ENCODE measurements at regions not wholly inside any gene's neighbourhood (a gene's known extent, or its start where the extent isn't known, plus 50 kb on each side); places are given as distances from the start of the nearest gene placed in this dataset.

GRCh38 chr16:27685807-27686206 is 135.9 kb downstream of the KATNIP start:
- no peak for DNase-seq (ENCODE audit: low spot score)

DNA sequence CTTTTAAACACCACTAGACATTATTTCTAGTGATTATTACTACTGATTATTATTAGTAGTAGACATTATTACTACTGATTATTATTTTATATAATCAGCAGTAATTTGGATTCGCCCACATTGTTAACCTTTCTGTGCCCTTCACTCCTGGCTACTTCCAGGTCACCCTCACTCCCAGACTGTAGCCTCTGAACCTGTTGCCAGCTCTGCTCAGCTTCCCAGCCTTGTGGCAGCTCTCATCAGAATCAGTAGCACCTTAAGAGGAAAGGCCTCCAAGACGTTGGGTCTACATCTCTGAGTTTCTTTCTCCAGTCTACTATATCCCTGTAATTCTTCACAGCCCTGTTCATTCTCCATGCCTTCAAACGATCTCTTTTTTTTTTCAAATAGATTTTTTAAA is 137.0 kb downstream of the KATNIP start:
- DNase-seq (ENCODE audit: low spot score) = no peak

DNA sequence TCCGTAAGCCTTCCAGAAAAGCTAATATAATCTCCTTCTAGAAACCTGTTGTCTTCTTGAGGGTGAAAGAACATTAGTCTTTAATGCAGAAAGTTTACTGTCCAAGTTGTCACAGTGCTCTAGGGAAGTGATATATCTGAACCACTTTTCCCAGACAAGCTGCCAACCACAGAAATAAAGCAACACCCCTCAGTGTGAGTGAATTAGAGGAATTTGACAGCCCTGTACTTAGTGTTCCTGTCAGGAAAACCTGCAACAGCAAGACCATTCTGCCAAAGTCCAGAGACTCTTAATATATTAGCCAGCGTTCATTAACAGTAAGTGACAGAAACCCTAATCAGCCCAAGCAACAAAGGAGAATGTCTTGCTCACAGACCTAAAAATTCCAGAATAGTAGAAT is 137.7 kb downstream of the KATNIP start:
- no peak for DNase-seq (ENCODE audit: low spot score)

GRCh38 chr16:27689711-27690110 is 139.8 kb downstream of the KATNIP start:
- DNase-seq (ENCODE audit: low spot score) = no peak

DNA sequence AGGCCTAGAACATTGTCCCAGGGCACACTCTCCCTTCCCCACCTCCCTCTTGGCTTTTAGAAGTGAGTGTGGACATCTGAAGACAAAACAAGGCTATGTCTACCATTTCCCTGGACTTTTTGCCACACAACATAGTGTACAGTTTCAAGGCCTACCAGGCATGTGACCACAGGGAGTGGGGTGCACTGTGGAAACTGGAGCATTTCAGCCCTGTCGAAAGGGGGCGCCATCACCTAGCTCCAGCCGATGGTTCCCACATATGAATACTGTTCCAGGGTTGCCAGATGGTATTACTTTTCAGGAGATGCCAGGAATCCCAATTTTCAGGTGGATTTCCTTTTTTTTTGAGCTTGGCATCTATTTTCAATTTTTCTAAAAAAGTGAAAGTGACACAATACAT is 140.7 kb downstream of the KATNIP start:
- DNase-seq (ENCODE audit: low spot score) = peak; percentile 8

DNA sequence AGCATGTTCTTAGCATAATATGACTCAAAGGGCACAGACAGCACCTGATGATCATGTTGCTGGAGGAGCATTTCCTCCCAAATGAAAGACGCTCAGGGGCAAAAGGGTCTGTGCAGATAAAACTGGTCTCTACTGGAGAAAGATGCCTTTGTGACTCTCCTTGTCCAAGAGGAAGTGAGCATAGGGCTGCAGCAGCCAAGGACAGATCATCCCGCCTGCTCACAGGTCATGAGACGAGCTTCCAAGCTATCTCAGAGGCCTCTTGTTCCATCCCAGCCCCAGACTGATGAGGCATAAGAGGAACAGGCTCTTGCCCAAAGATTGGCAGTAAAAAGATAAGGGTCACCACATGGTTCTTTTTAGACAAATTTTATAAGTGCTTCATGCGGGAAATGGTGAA is 141.8 kb downstream of the KATNIP start:
- no peak for DNase-seq (ENCODE audit: low spot score)

DNA sequence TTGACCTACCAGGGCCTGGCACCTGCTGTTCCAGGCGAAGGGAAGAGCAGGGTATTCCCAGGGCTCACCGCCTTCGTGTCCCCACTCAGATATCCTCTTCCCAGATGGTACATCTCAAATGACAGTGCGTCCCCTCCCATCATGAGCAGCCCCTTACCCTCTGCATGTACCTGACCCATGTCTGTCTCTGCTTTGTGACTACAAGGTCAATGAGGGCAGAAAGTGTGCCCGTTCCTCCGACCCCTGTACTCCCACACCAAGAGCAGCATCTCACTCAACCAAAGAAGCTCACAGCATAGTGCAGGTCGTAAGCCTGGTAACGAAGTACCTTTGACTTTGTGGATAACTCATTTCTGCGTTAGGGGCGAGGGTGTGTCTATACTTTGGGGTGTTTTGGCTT is 142.6 kb downstream of the KATNIP start:
- DNase-seq (ENCODE audit: low spot score) = no peak

DNA sequence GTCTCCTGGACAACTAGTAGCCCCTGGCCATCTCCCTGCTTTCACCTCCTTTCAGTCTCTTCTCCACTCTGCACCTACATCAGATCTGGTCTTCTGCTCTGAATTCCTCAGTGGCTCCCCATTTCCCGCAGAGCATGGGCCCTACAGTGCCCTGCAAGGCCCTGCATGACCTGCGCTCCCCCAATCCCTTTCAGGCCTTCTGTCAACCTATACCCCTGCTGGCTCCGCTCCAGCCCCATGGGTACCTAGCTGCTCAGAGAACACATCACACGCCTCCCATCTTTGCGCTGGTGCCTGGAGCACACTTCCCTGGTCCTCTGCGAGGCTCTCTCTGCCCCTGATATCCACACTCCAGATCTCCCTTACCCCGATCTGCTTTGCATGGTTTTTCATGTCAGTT is 145.2 kb downstream of the KATNIP start:
- DNase-seq (ENCODE audit: low spot score) = no peak

- no peak for DNase-seq (ENCODE audit: low spot score)
These were observed 148.3 kb downstream of the KATNIP start for GRCh38 chr16:27698266-27698665.

DNA sequence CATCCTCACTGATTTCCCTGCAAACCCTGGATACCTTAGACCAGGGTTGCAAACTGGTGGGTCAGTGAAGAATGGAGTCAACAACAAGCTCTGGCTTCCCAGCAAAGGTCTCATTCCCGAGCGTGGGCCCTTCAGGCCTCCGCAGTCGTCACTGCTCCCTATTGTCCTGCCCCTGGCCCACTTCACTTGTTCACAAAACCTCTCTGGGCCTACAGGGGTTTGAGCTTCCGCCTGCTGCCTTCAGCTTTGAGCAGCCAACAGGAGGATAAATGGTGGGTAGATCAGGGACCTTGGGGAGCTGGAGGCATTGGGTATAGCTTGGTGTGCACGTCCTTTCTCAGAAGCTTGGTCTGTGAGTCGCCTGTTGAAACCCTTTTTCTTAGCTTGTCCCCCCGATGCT is 148.8 kb downstream of the KATNIP start:
- DNase-seq (ENCODE audit: low spot score) = no peak

GRCh38 chr16:27699540-27699939 is 149.6 kb downstream of the KATNIP start:
- DNase-seq (ENCODE audit: low spot score) = no peak

DNA sequence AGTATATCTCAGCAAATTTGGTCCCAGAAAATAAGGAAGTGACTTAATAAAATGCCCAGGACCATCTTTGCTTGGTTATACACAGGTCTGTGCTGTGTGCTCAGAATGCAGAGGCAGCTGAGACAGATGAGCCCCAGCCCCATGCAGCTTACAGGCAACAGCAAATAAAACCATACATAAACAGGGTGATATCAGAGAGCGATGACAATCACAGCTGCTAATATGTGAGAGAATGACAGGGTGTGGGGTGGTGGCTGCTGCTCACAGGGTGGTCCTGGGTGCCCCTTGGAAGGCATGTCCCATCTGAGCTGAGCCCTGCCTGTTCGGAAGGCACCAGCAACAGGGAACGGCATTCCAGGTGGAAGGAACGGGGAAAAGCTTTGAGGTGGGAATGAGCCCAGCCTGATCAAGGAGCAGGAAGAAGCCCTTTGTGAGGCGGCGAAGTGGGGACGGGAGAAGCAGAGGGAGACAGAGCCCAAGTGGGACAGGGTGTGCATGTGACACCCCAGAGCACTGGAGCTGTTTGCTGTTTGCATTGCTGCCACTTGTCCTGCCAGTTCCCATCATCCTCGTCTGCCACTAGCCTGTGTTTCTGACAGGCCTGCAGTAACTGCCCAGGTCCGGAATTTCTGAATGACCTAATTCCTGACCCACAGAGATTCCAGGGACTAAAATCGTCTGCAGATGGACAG is 150.5 kb downstream of the KATNIP start:
- no peak for DNase-seq (ENCODE audit: low spot score)

DNA sequence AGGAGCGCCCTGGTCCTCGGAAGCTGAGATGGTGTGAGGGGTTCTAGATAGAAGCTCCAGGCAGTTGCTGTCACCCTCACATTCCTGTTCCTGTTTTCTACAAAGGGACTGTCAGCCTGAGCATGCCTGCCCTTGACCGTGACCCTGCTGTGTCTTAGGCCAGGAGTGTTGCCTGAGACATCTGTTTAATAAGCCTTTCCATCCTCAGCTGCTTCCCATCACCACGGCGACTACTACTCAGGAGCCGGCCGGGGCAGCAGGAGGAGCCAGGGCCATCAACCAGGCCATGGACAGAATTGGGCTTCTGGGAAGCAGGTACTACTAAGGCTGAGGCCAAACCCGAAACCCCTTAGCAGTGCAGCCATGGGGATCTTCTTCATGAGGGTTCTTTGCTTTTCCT is 151.4 kb downstream of the KATNIP start:
- DNase-seq (ENCODE audit: low spot score) = no peak

GRCh38 chr16:27703121-27703520 is 153.2 kb downstream of the KATNIP start:
- DNase-seq (ENCODE audit: low spot score) = no peak

GRCh38 chr16:27703545-27703944 is 153.6 kb downstream of the KATNIP start:
- peak; percentile 67 for DNase-seq (ENCODE audit: low spot score)

DNA sequence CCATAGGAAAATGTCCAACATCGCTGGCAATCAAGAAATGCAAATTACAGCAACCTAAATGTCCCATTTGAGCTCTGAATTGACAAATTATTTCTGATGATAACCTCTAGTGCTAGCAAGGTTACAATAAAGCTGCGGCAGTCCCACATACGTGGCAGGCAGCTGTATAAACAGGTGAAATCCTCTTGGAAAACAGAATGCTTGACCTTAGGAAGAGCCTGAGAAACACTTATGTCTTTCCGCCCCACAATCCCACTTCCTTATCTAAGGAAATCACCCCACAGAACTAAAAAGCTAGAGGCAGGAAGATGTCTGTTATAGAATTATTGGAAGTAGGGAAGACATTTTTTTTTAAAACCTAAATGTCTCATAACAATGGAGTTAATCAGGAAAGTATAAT is 154.3 kb downstream of the KATNIP start:
- DNase-seq (ENCODE audit: low spot score) = peak; percentile 15

- DNase-seq (ENCODE audit: low spot score) = no peak
These were observed 156.4 kb downstream of the KATNIP start for GRCh38 chr16:27706156-27706865.

- no peak for DNase-seq (ENCODE audit: low spot score)
These were observed 157.1 kb downstream of the KATNIP start for GRCh38 chr16:27706866-27707685.

- no peak for DNase-seq (ENCODE audit: low spot score)
These were observed 158.7 kb downstream of the KATNIP start for GRCh38 chr16:27708651-27709050.

GRCh38 chr16:27712251-27712711 is 162.3 kb downstream of the KATNIP start:
- no peak for DNase-seq (ENCODE audit: low spot score)

- DNase-seq (ENCODE audit: low spot score) = no peak
These were observed 167.8 kb downstream of the KATNIP start for GRCh38 chr16:27717726-27718125.

DNA sequence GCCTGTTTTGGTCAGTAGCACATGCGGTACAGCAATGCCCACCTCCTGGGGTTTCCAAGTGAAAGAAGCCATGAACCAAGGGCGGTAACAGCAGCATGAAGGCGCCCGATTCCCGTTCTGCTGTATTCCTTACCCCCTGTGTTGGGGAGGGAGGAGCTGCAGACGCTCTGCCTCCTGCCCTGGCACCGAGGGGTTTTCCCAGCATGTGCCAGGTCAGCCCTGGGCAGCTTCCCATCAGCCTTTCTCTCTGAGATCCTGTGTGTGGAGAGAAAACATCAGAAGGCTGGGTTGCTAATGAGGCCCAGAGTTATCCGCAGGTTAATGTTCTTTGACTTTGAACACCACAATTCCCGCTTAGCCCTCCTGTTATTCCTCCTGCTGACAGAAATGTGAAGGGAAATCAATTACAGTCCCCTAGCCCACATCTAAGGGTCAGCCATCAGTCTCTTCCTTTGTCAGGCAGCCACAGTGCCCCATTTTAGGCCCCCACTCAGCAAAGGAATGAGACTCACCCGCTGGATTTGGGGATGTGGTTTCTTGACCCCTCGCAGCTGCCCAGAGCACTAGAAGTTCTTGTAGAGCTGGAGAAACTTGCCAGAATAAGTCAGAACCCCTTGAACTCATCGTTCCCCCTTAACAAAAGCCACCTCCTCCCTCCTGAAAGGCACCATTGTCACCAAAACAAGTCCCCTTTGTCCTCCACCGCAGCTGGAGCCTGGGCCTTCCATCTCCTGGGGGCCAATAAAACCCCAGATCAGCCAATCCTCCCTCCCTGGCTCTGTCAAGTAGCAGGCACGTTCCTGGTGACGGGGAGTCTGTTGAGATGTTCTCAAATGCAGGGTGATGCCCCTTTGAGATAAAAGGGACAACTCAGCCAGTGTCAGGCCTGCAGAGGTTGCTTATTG is 168.5 kb downstream of the KATNIP start:
- DNase-seq (ENCODE audit: low spot score) = no peak
